Esophagus muscularis mucosa (tissue), 4 donors: ENCODE measurements at regions not wholly inside any gene's neighbourhood (a gene's known extent, or its start where the extent isn't known, plus 50 kb on each side); places are given as distances from the start of the nearest gene placed in this dataset.

ENCODE experiments used
- CTCF ChIP-seq, 3 experiments: fragments of 200-600 bp in 2 of 3; fragments of 450-650 bp in 1 of 3; sonication (generic) in 2 of 3; IDR thresholded peaks; one replicate each; pipeline ENCODE4 v1.5.1; 2017 to 2019; ENCODE audit warnings: antibody characterized with exemption in 3 of 3, mild to moderate bottlenecking in 2 of 3, moderate library complexity in 1 of 3
- EP300 ChIP-seq: sonication (generic); formaldehyde crosslinking; IDR thresholded peaks from one replicate; pipeline ENCODE4 v1.6.1; 2017; ENCODE audit warnings: antibody characterized with exemption
- POLR2A ChIP-seq: fragments of 450-650 bp; IDR thresholded peaks from one replicate; pipeline ENCODE4 v1.6.1; 2017; ENCODE audit warnings: antibody characterized with exemption, moderate library complexity, mild to moderate bottlenecking, low read depth
- POLR2AphosphoS5 ChIP-seq, 2 donors: sonication (generic); formaldehyde crosslinking; IDR thresholded peaks; one replicate each; pipeline ENCODE4 v1.6.1; 2017; ENCODE audit warnings: antibody characterized with exemption in 2 of 2

GRCh38 chr17:27954548-27955495 is 61.7 kb upstream of the LYRM9 start:
- TF ChIP-seq CTCF (IDR thresholded peaks at IDR 0.05), result no peak
- no peak for TF ChIP-seq POLR2A
- TF ChIP-seq POLR2AphosphoS5 (IDR thresholded peaks at IDR 0.05), result no peak
- no peak for TF ChIP-seq EP300
